ENCODE measurements at regions not wholly inside any gene's neighbourhood (a gene's known extent, or its start where the extent isn't known, plus 50 kb on each side); places are given as distances from the start of the nearest gene placed in this dataset.
"Not testable (repeated sequence)": the region's sequence is repeated elsewhere in the genome, so short reads cannot be mapped to it uniquely, and the experiment has no call there.

GRCh38 chr5:133859073-133859472, 109.4 kb downstream of the C5orf15 start (continued):
- TF ChIP-seq EGR1 (IDR thresholded peaks at IDR 0.05; ENCODE audit: borderline replicate concordance, low read depth, low read length) (no peak), CBX8 (IDR thresholded peaks at IDR 0.05; ENCODE audit: borderline replicate concordance, low read depth, low read length) (no peak), YY1 (IDR thresholded peaks at IDR 0.05; ENCODE audit: low read depth, low read length) (no peak), CREB1 (IDR thresholded peaks at IDR 0.05) (no peak), SIRT6 (IDR thresholded peaks at IDR 0.05; ENCODE audit: low read length) (no peak)

GRCh38 chr5:133857595-133858313, 110.7 kb downstream of the C5orf15 start:
- H2BK12ac ChIP-seq (ENCODE audit: low read depth, low read length); H3K36me3 ChIP-seq (ENCODE audit: control insufficient read depth in 2 of 4, insufficient read depth in 4 of 4, low read length in 3 of 4); H4K8ac ChIP-seq (ENCODE audit: extremely low read depth, insufficient read depth, low read length); H2BK15ac ChIP-seq (ENCODE audit: low read length); CTCF ChIA-PET (ENCODE audit: partially characterized antibody); H3K23me2 ChIP-seq (ENCODE audit: low read depth, low read length); H3K27me3 ChIP-seq (replicated peaks in 1 of 4; ENCODE audit: control insufficient read depth in 3 of 4, extremely low read depth in 1 of 4, insufficient read depth in 3 of 4, low read length in 3 of 4); H3K23ac ChIP-seq (ENCODE audit: insufficient read length); H3K9ac ChIP-seq (replicated peaks in 1 of 4; ENCODE audit: extremely low read depth in 1 of 4, low read depth in 3 of 4, low read length in 3 of 4); H2AFZ ChIP-seq (ENCODE audit: low read length); POLR2A ChIA-PET (ENCODE audit: partially characterized antibody); H4K91ac ChIP-seq (replicated peaks; ENCODE audit: insufficient read length, low read length); DNase-seq (ENCODE audit: low read depth in 1 of 2, low spot score in 2 of 2); H3K18ac ChIP-seq (ENCODE audit: extremely low read depth, low read length); H3K14ac ChIP-seq (ENCODE audit: insufficient read length); H2BK120ac ChIP-seq (replicated peaks; ENCODE audit: low read depth, low read length); H2BK20ac ChIP-seq (ENCODE audit: low read length); H4K5ac ChIP-seq (ENCODE audit: insufficient read length, low read depth, low read length); H2BK5ac ChIP-seq (ENCODE audit: low read depth, low read length); H3K27ac ChIP-seq (ENCODE audit: low read depth, low read length); H3K56ac ChIP-seq (replicated peaks; ENCODE audit: insufficient read length, low read depth, low read length); H3K4me1 ChIP-seq (replicated peaks in 1 of 4; ENCODE audit: control insufficient read depth in 3 of 4, insufficient read depth in 4 of 4, low read length in 3 of 4); FAIRE-seq; H3K79me2 ChIP-seq (ENCODE audit: control insufficient read depth in 1 of 2, insufficient read depth in 2 of 2, low read length in 2 of 2); H2AK5ac ChIP-seq (ENCODE audit: low read depth, low read length); H3K4me2 ChIP-seq (ENCODE audit: insufficient read depth in 1 of 2, low read depth in 2 of 2, low read length in 2 of 2); H3K79me1 ChIP-seq (ENCODE audit: low read depth, low read length); H3K4ac ChIP-seq (replicated peaks; ENCODE audit: insufficient read length, low read depth, low read length); H4K20me1 ChIP-seq (replicated peaks in 1 of 2; ENCODE audit: control insufficient read depth in 1 of 2, insufficient read depth in 2 of 2, low read length in 2 of 2); H3K4me3 ChIP-seq (ENCODE audit: extremely low read depth in 1 of 4, insufficient read depth in 2 of 4, low read depth in 3 of 4, low read length in 4 of 4): not testable (repeated sequence)
- H3K9me3 ChIP-seq (ENCODE audit: insufficient read depth in 2 of 2, low read depth in 1 of 2, low read length in 1 of 2): peaks cover 10 to 17% of the 10 kb centered on the region in 2 experiments; a peak in 3 of 4 replicates
- WGBS, 2 experiments (ENCODE audit: extremely low coverage in 1 of 2, insufficient coverage in 1 of 2, insufficient read length in 1 of 2, insufficient replicate concordance in 2 of 2, low coverage in 1 of 2, low lambda C conversion rate in 2 of 2, missing lambda C conversion rate in 1 of 2): 82% methylated on average over 27 of the region's 44 CpGs; no CpG with 5 or more reads in 1 of the 2 experiments
